ENCODE measurements at regions not wholly inside any gene's neighbourhood (a gene's known extent, or its start where the extent isn't known, plus 50 kb on each side); places are given as distances from the start of the nearest gene placed in this dataset.

DNA sequence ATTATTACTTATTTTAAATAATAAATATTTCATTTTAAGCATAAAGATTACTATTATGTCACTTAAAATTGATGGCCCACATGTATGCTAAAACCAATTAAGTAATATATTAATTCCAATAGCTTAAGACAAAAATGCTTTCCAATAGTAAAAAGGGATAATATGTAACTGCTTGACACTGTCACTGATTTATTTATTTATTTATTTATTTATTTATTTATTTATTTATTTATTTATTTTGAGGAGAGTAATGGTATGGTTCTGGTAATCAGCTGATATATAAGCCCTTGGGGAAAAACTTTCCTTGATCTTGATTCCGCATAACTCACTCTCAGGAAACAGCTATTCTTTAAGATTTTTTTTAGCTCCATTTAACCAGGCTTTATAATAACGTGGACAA lies 903.0 kb upstream of the ATXN8OS start:
- TF ChIP-seq, protein P1, sequence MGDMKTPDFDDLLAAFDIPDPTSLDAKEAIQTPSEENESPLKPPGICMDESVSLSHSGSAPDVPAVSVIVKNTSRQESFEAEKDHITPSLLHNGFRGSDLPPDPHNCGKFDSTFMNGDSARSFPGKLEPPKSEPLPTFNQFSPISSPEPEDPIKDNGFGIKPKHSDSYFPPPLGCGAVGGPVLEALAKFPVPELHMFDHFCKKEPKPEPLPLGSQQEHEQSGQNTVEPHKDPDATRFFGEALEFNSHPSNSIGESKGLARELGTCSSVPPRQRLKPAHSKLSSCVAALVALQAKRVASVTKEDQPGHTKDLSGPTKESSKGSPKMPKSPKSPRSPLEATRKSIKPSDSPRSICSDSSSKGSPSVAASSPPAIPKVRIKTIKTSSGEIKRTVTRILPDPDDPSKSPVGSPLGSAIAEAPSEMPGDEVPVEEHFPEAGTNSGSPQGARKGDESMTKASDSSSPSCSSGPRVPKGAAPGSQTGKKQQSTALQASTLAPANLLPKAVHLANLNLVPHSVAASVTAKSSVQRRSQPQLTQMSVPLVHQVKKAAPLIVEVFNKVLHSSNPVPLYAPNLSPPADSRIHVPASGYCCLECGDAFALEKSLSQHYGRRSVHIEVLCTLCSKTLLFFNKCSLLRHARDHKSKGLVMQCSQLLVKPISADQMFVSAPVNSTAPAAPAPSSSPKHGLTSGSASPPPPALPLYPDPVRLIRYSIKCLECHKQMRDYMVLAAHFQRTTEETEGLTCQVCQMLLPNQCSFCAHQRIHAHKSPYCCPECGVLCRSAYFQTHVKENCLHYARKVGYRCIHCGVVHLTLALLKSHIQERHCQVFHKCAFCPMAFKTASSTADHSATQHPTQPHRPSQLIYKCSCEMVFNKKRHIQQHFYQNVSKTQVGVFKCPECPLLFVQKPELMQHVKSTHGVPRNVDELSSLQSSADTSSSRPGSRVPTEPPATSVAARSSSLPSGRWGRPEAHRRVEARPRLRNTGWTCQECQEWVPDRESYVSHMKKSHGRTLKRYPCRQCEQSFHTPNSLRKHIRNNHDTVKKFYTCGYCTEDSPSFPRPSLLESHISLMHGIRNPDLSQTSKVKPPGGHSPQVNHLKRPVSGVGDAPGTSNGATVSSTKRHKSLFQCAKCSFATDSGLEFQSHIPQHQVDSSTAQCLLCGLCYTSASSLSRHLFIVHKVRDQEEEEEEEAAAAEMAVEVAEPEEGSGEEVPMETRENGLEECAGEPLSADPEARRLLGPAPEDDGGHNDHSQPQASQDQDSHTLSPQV (IDR thresholded peaks at IDR 0.05) = no peak
- TF ChIP-seq, protein P2, sequence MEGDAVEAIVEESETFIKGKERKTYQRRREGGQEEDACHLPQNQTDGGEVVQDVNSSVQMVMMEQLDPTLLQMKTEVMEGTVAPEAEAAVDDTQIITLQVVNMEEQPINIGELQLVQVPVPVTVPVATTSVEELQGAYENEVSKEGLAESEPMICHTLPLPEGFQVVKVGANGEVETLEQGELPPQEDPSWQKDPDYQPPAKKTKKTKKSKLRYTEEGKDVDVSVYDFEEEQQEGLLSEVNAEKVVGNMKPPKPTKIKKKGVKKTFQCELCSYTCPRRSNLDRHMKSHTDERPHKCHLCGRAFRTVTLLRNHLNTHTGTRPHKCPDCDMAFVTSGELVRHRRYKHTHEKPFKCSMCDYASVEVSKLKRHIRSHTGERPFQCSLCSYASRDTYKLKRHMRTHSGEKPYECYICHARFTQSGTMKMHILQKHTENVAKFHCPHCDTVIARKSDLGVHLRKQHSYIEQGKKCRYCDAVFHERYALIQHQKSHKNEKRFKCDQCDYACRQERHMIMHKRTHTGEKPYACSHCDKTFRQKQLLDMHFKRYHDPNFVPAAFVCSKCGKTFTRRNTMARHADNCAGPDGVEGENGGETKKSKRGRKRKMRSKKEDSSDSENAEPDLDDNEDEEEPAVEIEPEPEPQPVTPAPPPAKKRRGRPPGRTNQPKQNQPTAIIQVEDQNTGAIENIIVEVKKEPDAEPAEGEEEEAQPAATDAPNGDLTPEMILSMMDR (IDR thresholded peaks at IDR 0.05 in 2 of 3, conservative IDR thresholded peaks at IDR 0.05 in 1 of 3; ENCODE audit: control insufficient read depth in 2 of 3, extremely low read depth in 1 of 3, insufficient read depth in 1 of 3, low read depth in 3 of 3, low read length in 3 of 3) = no peak
- TF ChIP-seq MXI1 (IDR thresholded peaks at IDR 0.05; ENCODE audit: low read depth, low read length) = no peak
- no peak for TF ChIP-seq CHD2 (IDR thresholded peaks at IDR 0.05; ENCODE audit: borderline replicate concordance, low read depth, low read length)
- TF ChIP-seq TARDBP (IDR thresholded peaks at IDR 0.05; ENCODE audit: borderline replicate concordance) = no peak
- no peak for TF ChIP-seq JUND (IDR thresholded peaks at IDR 0.05; ENCODE audit: low read depth, low read length)
- TF ChIP-seq BACH1 (IDR thresholded peaks at IDR 0.05; ENCODE audit: borderline replicate concordance) = no peak
- no peak for TF ChIP-seq EGR1 (IDR thresholded peaks at IDR 0.05; ENCODE audit: borderline replicate concordance in 1 of 2, low read depth in 2 of 2, low read length in 2 of 2)
- TF ChIP-seq EZH2 (IDR thresholded peaks at IDR 0.05; ENCODE audit: borderline replicate concordance, control insufficient read depth, low read depth, low read length) = no peak
- no peak for TF ChIP-seq KAT2A (conservative IDR thresholded peaks at IDR 0.05; ENCODE audit: control insufficient read depth, low read depth, low read length)
